NCI-H2029 (cell line): ENCODE measurements at regions not wholly inside any gene's neighbourhood (a gene's known extent, or its start where the extent isn't known, plus 50 kb on each side); places are given as distances from the start of the nearest gene placed in this dataset.
"Not testable (repeated sequence)": the region's sequence is repeated elsewhere in the genome, so short reads cannot be mapped to it uniquely, and the experiment has no call there.

Source experiments
- DNase-seq: peaks from one replicate; lab custom pipeline; 2025; lab: John Stamatoyannopoulos, UW

- DNase-seq = no peak
Measured at GRCh38 chr6:79392094-79392493, 145.1 kb downstream of the LCA5 start.

GRCh38 chr6:79391480-79391879 is 145.8 kb downstream of the LCA5 start:
- DNase-seq = no peak

- peak; percentile 33 for DNase-seq
Measured at GRCh38 chr6:79385893-79386292, 151.3 kb downstream of the LCA5 start.

GRCh38 chr6:79385333-79385732 is 150.9 kb upstream of the HMGN3 start:
- DNase-seq = peak; percentile 27

GRCh38 chr6:79384845-79385244 is 150.4 kb upstream of the HMGN3 start:
- peak; percentile 98 for DNase-seq

- DNase-seq = no peak
Measured at GRCh38 chr6:79378957-79379356, 144.5 kb upstream of the HMGN3 start.

GRCh38 chr6:79377888-79378348 is 143.4 kb upstream of the HMGN3 start:
- peak; percentile 5 for DNase-seq

- DNase-seq = no peak
Measured at GRCh38 chr6:79377047-79377446, 142.6 kb upstream of the HMGN3 start.

- DNase-seq = no peak
Measured at GRCh38 chr6:79375635-79376337, 141.3 kb upstream of the HMGN3 start.

GRCh38 chr6:79374308-79374707 is 139.8 kb upstream of the HMGN3 start:
- DNase-seq = no peak

GRCh38 chr6:79373880-79374279 is 139.4 kb upstream of the HMGN3 start:
- no peak for DNase-seq

GRCh38 chr6:79373246-79373645 is 138.8 kb upstream of the HMGN3 start:
- DNase-seq = peak; percentile 25

GRCh38 chr6:79372757-79373156 is 138.3 kb upstream of the HMGN3 start:
- no peak for DNase-seq

- DNase-seq = no peak
Measured at GRCh38 chr6:79369026-79369425, 134.5 kb upstream of the HMGN3 start.

- DNase-seq = not testable (repeated sequence)
Measured at GRCh38 chr6:79363441-79363840, 129.0 kb upstream of the HMGN3 start.

- DNase-seq = not testable (repeated sequence)
Measured at GRCh38 chr6:79361074-79361473, 126.6 kb upstream of the HMGN3 start.

- no peak for DNase-seq
Measured at GRCh38 chr6:79353226-79353625, 118.7 kb upstream of the HMGN3 start.

- no peak for DNase-seq
Measured at GRCh38 chr6:79338493-79338892, 104.0 kb upstream of the HMGN3 start.

- no peak for DNase-seq
Measured at GRCh38 chr6:79335133-79335674, 100.7 kb upstream of the HMGN3 start.

- DNase-seq = no peak
Measured at GRCh38 chr6:79334674-79335073, 100.2 kb upstream of the HMGN3 start.

GRCh38 chr6:79330704-79331103 is 96.2 kb upstream of the HMGN3 start:
- no peak for DNase-seq

GRCh38 chr6:79313254-79313653 is 78.8 kb upstream of the HMGN3 start:
- DNase-seq = peak; percentile 77

GRCh38 chr6:79307321-79308036 is 73.0 kb upstream of the HMGN3 start:
- peak; percentile 23 for DNase-seq
